ENCODE measurements at regions not wholly inside any gene's neighbourhood (a gene's known extent, or its start where the extent isn't known, plus 50 kb on each side); places are given as distances from the start of the nearest gene placed in this dataset.

DNA sequence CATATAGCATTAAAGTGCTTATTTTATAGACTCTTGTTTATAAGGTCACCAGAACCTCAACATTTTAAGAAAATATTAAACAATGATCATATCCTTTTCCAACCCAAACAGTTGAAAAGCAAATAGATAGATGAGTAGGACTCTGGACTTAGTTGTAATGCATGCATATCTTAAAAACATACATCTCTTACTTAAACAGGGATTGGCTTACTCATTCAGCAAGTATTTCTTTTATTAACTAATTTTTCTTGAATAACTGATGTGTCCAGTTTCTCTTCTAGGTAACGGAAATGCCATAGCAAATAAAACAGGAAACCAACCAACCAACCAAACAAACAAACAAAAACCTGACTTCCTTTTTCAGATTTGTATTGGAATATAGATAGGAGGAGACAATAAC is 70.9 kb upstream of the NBPF4 start:
- TF ChIP-seq, protein P1, sequence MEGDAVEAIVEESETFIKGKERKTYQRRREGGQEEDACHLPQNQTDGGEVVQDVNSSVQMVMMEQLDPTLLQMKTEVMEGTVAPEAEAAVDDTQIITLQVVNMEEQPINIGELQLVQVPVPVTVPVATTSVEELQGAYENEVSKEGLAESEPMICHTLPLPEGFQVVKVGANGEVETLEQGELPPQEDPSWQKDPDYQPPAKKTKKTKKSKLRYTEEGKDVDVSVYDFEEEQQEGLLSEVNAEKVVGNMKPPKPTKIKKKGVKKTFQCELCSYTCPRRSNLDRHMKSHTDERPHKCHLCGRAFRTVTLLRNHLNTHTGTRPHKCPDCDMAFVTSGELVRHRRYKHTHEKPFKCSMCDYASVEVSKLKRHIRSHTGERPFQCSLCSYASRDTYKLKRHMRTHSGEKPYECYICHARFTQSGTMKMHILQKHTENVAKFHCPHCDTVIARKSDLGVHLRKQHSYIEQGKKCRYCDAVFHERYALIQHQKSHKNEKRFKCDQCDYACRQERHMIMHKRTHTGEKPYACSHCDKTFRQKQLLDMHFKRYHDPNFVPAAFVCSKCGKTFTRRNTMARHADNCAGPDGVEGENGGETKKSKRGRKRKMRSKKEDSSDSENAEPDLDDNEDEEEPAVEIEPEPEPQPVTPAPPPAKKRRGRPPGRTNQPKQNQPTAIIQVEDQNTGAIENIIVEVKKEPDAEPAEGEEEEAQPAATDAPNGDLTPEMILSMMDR (conservative IDR thresholded peaks at IDR 0.05 in 1 of 2, IDR thresholded peaks at IDR 0.05 in 1 of 2; ENCODE audit: low read depth in 1 of 2, low read length in 2 of 2): no peak
- no peak for TF ChIP-seq EZH2 (IDR thresholded peaks at IDR 0.05; ENCODE audit: low read length, missing control alignments)

Data from fibroblast of lung (primary cell).